ENCODE measurements at regions not wholly inside any gene's neighbourhood (a gene's known extent, or its start where the extent isn't known, plus 50 kb on each side); places are given as distances from the start of the nearest gene placed in this dataset.
A peak's percentile ranks its signal among the peaks of the same experiment; 100 is the strongest.

- Histone ChIP-seq H3K27me3 (ENCODE audit: insufficient read depth, poor library complexity, severe bottlenecking) (peaks cover 7% of the 10 kb centered on the region), H3K36me3 (ENCODE audit: low read depth) (no peaks in the 10 kb centered on the region), H3K4me1 (ENCODE audit: insufficient read depth, poor library complexity, severe bottlenecking) (peaks cover 2% of the 10 kb centered on the region), H3K9me3 (ENCODE audit: severe bottlenecking) (no peaks in the 10 kb centered on the region), H3K27ac (ENCODE audit: poor library complexity, severe bottlenecking) (no peak overlapping the region), H3K4me3 (ENCODE audit: severe bottlenecking) (no peak overlapping the region)
- peak; percentile 63 for TF ChIP-seq CTCF (IDR thresholded peaks at IDR 0.05; ENCODE audit: poor library complexity, severe bottlenecking)
- DNase-seq (ENCODE audit: low spot score) (no peak), ATAC-seq (ENCODE audit: low read depth) (peak; percentile 72; the same call in 2 of the 3 replicates)
These were observed 52.2 kb upstream of the MKI67 start for GRCh38 chr10:128178302-128178958.

- H3K9me3 ChIP-seq (ENCODE audit: severe bottlenecking) = no peaks in the 10 kb centered on the region
- ATAC-seq (ENCODE audit: low read depth) (no peak), DNase-seq (ENCODE audit: low spot score) (no peak)
- H3K4me3 ChIP-seq (ENCODE audit: severe bottlenecking) = no peak overlapping the region
- peaks cover 10% of the 10 kb centered on the region for H3K27me3 ChIP-seq (ENCODE audit: insufficient read depth, poor library complexity, severe bottlenecking)
- H3K36me3 ChIP-seq (ENCODE audit: low read depth) = no peaks in the 10 kb centered on the region
- H3K4me1 ChIP-seq (ENCODE audit: insufficient read depth, poor library complexity, severe bottlenecking) = no peaks in the 10 kb centered on the region
- no peak overlapping the region for H3K27ac ChIP-seq (ENCODE audit: poor library complexity, severe bottlenecking)
- no peak for TF ChIP-seq CTCF (IDR thresholded peaks at IDR 0.05; ENCODE audit: poor library complexity, severe bottlenecking)
These were observed 54.6 kb upstream of the MKI67 start for GRCh38 chr10:128180843-128181242.

- TF ChIP-seq CTCF (IDR thresholded peaks at IDR 0.05; ENCODE audit: poor library complexity, severe bottlenecking) = no peak
- no peak for DNase-seq (ENCODE audit: low spot score)
- no peak overlapping the region for H3K27ac ChIP-seq (ENCODE audit: poor library complexity, severe bottlenecking)
- ATAC-seq (ENCODE audit: low read depth) = no peak
- H3K36me3 ChIP-seq (ENCODE audit: low read depth) = no peaks in the 10 kb centered on the region
- H3K9me3 ChIP-seq (ENCODE audit: severe bottlenecking) = no peaks in the 10 kb centered on the region
- no peaks in the 10 kb centered on the region for H3K4me1 ChIP-seq (ENCODE audit: insufficient read depth, poor library complexity, severe bottlenecking)
- H3K27me3 ChIP-seq (ENCODE audit: insufficient read depth, poor library complexity, severe bottlenecking) = peaks cover 15% of the 10 kb centered on the region
- no peak overlapping the region for H3K4me3 ChIP-seq (ENCODE audit: severe bottlenecking)
These were observed 59.4 kb upstream of the MKI67 start for GRCh38 chr10:128185627-128186026.

- ATAC-seq (ENCODE audit: low read depth) (no peak), DNase-seq (ENCODE audit: low spot score) (no peak)
- no peaks in the 10 kb centered on the region for H3K36me3 ChIP-seq (ENCODE audit: low read depth)
- no peaks in the 10 kb centered on the region for H3K4me1 ChIP-seq (ENCODE audit: insufficient read depth, poor library complexity, severe bottlenecking)
- no peak overlapping the region for H3K27ac ChIP-seq (ENCODE audit: poor library complexity, severe bottlenecking)
- H3K4me3 ChIP-seq (ENCODE audit: severe bottlenecking) = no peak overlapping the region
- no peak for TF ChIP-seq CTCF (IDR thresholded peaks at IDR 0.05; ENCODE audit: poor library complexity, severe bottlenecking)
- H3K27me3 ChIP-seq (ENCODE audit: insufficient read depth, poor library complexity, severe bottlenecking) = peaks cover 14% of the 10 kb centered on the region
- no peaks in the 10 kb centered on the region for H3K9me3 ChIP-seq (ENCODE audit: severe bottlenecking)
These were observed 61.0 kb upstream of the MKI67 start for GRCh38 chr10:128186959-128187787.

GRCh38 chr10:128187788-128188185, 61.6 kb upstream of the MKI67 start:
- DNase-seq (ENCODE audit: low spot score) = no peak
- H3K36me3 ChIP-seq (ENCODE audit: low read depth) = no peaks in the 10 kb centered on the region
- no peak overlapping the region for H3K4me3 ChIP-seq (ENCODE audit: severe bottlenecking)
- no peaks in the 10 kb centered on the region for H3K9me3 ChIP-seq (ENCODE audit: severe bottlenecking)
- ATAC-seq (ENCODE audit: low read depth) = no peak
- H3K27ac ChIP-seq (ENCODE audit: poor library complexity, severe bottlenecking) = no peak overlapping the region
- TF ChIP-seq CTCF (IDR thresholded peaks at IDR 0.05; ENCODE audit: poor library complexity, severe bottlenecking) = no peak
- no peaks in the 10 kb centered on the region for H3K4me1 ChIP-seq (ENCODE audit: insufficient read depth, poor library complexity, severe bottlenecking)
- peaks cover 8% of the 10 kb centered on the region for H3K27me3 ChIP-seq (ENCODE audit: insufficient read depth, poor library complexity, severe bottlenecking)

All from RWPE2 (cell line).